MCF 10A (cell line): ENCODE measurements at regions not wholly inside any gene's neighbourhood (a gene's known extent, or its start where the extent isn't known, plus 50 kb on each side); places are given as distances from the start of the nearest gene placed in this dataset.
"Not testable (repeated sequence)": the region's sequence is repeated elsewhere in the genome, so short reads cannot be mapped to it uniquely, and the experiment has no call there.

Source experiments
- BruUV-seq: library from RNA; stranded (reverse); fragments of 400-500 nt; replicated peaks from 2 replicates; lab custom pipeline; 2021; lab: Mats Ljungman, UMichigan
- CTCF ChIA-PET: fragments of 300-600 bp; sonication (Branson Sonifier 250); formaldehyde crosslinking; extraction: SDS; loops from one replicate; lab custom pipeline; 2021; ENCODE audit warnings: antibody characterized with exemption, inconsistent platforms; lab: Yijun Ruan, JAX
- POLR2A ChIA-PET: fragments of 300-600, 350-650 bp; sonication (Branson Sonifier 250); formaldehyde crosslinking; extraction: SDS; loops from one replicate; lab custom pipeline; 2020; ENCODE audit warnings: antibody characterized with exemption, inconsistent platforms; lab: Yijun Ruan, JAX
- DNase-seq: peaks from one replicate; pipeline ENCODE4 v3.0.0-alpha.2; 2018; ENCODE audit not compliant: unreplicated experiment
- H3K27ac Mint-ChIP-seq: one replicate; pipeline ENCODE4 v1.8.0; 2022; ENCODE audit warnings: mild to moderate bottlenecking, low read depth, mixed read lengths; ENCODE audit not compliant: unreplicated experiment
- H3K27me3 Mint-ChIP-seq: one replicate; pipeline ENCODE4 v1.8.0; 2022; ENCODE audit warnings: mixed read lengths; ENCODE audit not compliant: insufficient read depth, unreplicated experiment
- H3K36me3 Mint-ChIP-seq: one replicate; pipeline ENCODE4 v1.8.0; 2022; ENCODE audit warnings: mild to moderate bottlenecking, moderate library complexity, mixed read lengths; ENCODE audit not compliant: insufficient read depth, unreplicated experiment
- H3K4me1 Mint-ChIP-seq: one replicate; pipeline ENCODE4 v1.8.0; 2022; ENCODE audit warnings: mixed read lengths; ENCODE audit not compliant: insufficient read depth, unreplicated experiment
- H3K4me3 Mint-ChIP-seq: one replicate; pipeline ENCODE4 v1.8.0; 2022; ENCODE audit warnings: mild to moderate bottlenecking, moderate library complexity, mixed read lengths; ENCODE audit not compliant: unreplicated experiment
- H3K9me3 Mint-ChIP-seq: one replicate; pipeline ENCODE4 v1.8.0; 2022; ENCODE audit warnings: mixed read lengths; ENCODE audit not compliant: unreplicated experiment
- intact Hi-C: fragments of 100-400 bp; cut with micrococcal nuclease; formaldehyde crosslinking; loops from 2 replicates; pipeline ENCODE4 v1.14.1; 2022
- TF ChIP-seq, protein P1 (sequence below): fragments of 200-600 bp; IDR thresholded peaks from one replicate; pipeline ENCODE4 v1.8.0; 2022; ENCODE audit warnings: antibody characterized with exemption, mild to moderate bottlenecking; ENCODE audit not compliant: unreplicated experiment

DNA sequence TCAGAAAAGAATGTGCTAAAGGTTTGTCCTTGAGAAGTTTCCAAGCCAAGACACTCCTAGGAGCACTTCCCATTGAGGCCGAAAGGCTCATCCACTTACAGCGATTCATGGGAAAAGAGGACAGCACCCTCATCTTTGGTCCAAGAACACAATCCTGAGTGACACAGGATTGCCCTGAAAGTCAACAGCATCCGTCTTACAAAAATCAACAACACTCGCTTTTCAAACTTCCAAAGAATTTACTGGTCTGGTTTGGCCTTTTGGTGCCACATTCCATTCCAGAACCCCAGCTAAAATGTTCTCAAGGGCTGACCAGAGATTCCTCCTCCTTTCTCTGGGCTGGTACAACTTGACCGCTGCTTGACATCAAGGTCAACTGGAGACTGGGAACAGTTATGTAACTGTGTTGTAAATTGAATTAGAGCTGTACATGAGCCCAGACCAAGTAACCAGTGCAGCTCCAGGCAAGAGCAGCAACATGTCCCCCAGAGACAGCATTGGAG lies 415.8 kb upstream of the PIK3R1 start:
- H3K36me3 Mint-ChIP-seq = no peaks in the 10 kb centered on the region
- H3K4me3 Mint-ChIP-seq = no peak overlapping the region
- no peaks in the 10 kb centered on the region for H3K9me3 Mint-ChIP-seq
- ChIA-PET CTCF (no interaction called here), POLR2A (no interaction called here)
- TF ChIP-seq, protein P1, sequence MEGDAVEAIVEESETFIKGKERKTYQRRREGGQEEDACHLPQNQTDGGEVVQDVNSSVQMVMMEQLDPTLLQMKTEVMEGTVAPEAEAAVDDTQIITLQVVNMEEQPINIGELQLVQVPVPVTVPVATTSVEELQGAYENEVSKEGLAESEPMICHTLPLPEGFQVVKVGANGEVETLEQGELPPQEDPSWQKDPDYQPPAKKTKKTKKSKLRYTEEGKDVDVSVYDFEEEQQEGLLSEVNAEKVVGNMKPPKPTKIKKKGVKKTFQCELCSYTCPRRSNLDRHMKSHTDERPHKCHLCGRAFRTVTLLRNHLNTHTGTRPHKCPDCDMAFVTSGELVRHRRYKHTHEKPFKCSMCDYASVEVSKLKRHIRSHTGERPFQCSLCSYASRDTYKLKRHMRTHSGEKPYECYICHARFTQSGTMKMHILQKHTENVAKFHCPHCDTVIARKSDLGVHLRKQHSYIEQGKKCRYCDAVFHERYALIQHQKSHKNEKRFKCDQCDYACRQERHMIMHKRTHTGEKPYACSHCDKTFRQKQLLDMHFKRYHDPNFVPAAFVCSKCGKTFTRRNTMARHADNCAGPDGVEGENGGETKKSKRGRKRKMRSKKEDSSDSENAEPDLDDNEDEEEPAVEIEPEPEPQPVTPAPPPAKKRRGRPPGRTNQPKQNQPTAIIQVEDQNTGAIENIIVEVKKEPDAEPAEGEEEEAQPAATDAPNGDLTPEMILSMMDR = no peak
- BruUV-seq = no TSS peak
- no peak for DNase-seq
- no peaks in the 10 kb centered on the region for H3K27me3 Mint-ChIP-seq
- intact Hi-C loops = no loop called here
- no peak overlapping the region for H3K27ac Mint-ChIP-seq
- peaks cover 12% of the 10 kb centered on the region for H3K4me1 Mint-ChIP-seq

DNA sequence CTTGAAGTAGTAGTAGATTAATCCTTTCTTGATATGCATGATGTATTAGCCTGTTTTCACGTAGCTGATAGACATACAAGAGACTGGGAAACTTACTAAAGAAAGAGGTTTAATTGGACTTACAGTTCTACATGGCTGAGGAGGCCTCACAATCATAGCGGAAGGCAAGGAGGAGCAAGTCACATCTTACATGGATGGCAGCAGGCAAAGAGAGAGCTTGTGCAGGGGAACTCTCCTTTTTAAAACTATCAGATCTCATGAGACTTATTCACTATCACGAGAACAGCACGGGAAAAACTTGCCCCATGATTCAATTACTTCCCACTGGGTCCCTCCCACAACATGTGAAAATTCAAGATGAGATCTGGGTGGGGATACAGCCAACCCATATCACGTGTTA lies 417.1 kb upstream of the PIK3R1 start:
- BruUV-seq, intact Hi-C loops, H3K36me3 Mint-ChIP-seq, POLR2A ChIA-PET, DNase-seq, H3K9me3 Mint-ChIP-seq, CTCF ChIA-PET, H3K27me3 Mint-ChIP-seq, H3K4me3 Mint-ChIP-seq, H3K27ac Mint-ChIP-seq: not testable (repeated sequence)
- peaks cover 13% of the 10 kb centered on the region for H3K4me1 Mint-ChIP-seq

DNA sequence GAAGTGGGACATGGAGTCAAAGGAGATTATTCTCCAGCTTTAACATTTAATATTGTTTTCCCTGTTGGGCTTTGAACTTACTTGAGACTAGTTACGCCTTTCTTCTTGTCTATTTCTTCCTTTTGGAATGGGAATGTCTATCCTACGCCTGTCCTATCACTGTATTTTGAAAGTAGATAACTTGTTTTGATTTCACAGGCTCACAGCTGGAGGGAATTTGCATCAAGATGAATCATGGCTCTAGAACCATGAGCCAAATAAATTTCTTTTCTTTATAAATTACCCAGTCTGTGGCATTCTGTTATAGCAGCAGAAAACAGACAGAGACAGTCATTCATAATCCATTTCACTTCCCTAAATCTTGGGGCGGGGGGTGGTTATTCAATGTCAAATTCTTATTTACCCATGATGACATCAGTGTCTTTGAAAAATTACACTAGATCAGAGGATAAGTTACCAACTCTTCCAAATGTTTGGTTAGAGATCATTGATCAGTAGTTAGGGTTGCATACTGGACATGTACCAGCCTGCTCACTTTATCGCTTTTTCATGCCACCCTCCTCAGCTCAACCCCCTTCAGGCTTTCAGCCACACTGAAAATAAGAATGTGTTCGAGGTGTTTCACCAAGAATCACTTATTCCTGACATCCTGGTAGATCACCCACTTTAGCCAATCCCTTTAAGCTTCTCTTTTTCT lies 419.6 kb upstream of the PIK3R1 start:
- TF ChIP-seq, protein P1 = no peak
- Mint-ChIP-seq H3K27ac (no peak overlapping the region), H3K9me3 (no peaks in the 10 kb centered on the region), H3K36me3 (no peaks in the 10 kb centered on the region), H3K4me1 (peaks cover 23% of the 10 kb centered on the region), H3K27me3 (no peaks in the 10 kb centered on the region), H3K4me3 (no peak overlapping the region)
- POLR2A ChIA-PET = interaction anchor here (0.6 to 1.2 kb wide), 3 partner anchors 13 to 837 kb away, joined by 3 to 4 read pairs (median 3); partner anchors contain the start of gene PIK3R1
- DNase-seq = no peak
- intact Hi-C loops = no loop called here
- CTCF ChIA-PET = interaction anchor here (0.6 to 0.8 kb wide), 3 partner anchors 79 to 474 kb away, joined by 3 read pairs; no protein-coding TSS in a partner anchor
- BruUV-seq = no TSS peak

DNA sequence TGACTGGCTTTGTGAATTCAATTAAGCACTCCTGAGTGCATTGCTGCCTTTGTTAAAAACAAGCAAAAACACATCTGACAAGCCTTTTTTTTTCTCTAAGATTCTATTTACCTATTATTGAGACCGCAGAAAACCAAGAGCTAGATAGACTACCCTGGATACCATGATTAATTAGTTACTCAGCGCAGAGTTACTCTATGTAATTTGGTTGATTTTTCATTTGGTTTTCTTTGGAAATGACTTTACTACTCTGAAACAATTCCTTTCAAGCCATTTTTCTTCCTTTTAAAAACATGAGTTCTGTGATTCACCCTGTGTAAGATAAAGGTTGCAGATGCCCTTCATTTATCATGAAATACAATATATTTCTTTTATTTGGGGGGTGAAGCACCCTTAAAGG lies 421.6 kb upstream of the PIK3R1 start:
- Mint-ChIP-seq H3K4me3 (no peak overlapping the region), H3K27me3 (no peaks in the 10 kb centered on the region), H3K36me3 (no peaks in the 10 kb centered on the region), H3K9me3 (no peaks in the 10 kb centered on the region), H3K4me1 (peaks cover 23% of the 10 kb centered on the region), H3K27ac (no peak overlapping the region)
- no peak for DNase-seq
- no TSS peak for BruUV-seq
- POLR2A ChIA-PET = no interaction called here
- intact Hi-C loops = no loop called here
- TF ChIP-seq, protein P1 = no peak
- CTCF ChIA-PET = no interaction called here
